GM18520 (cell line): ENCODE measurements at regions not wholly inside any gene's neighbourhood (a gene's known extent, or its start where the extent isn't known, plus 50 kb on each side); places are given as distances from the start of the nearest gene placed in this dataset.
"Not testable (repeated sequence)": the region's sequence is repeated elsewhere in the genome, so short reads cannot be mapped to it uniquely, and the experiment has no call there.

Experiments
- ATAC-seq: cut with Tn5 transposase; IDR thresholded peaks from one replicate; pipeline ENCODE4 v1.9.1; 2021; ENCODE audit not compliant: unreplicated experiment

DNA sequence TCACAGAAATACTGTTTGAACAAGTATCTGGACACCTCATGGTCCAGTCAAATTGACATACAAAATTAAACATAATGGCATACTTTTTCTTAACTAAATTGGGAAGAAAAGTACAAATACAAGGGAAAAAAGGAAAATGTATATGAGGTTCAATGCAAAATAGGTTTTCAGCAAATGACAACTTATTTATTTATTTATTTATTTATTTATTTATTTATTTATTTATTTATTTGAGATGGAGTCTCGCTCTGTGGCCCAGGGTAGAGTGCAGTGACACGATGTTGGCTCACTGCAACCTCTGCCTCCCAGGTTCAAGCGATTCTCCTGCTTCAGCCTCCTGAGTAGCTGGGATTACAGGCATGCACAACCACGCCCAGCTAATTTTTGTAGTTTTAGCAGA, 424.9 kb upstream of the AKR1E2 start:
- ATAC-seq: not testable (repeated sequence)

DNA sequence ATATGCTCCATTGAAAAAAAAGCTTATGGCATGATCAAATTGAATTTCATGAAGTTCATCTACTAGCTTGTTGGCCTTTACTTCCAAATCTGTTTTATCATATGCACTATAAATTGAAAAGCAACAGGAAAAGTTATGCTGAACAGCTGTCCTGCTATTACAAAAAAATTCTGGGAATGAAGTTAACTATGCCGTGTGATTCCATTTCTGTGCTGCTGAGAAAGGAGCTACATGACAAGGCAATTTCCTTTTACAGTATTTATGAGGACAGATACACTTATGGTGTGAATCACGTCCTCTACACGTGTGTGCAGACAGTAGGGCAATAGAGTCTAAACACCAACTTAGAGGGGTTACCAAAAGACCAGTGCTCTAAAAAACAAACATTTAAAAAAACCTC, 426.5 kb upstream of the AKR1E2 start:
- no peak for ATAC-seq

GRCh38 chr10:4398602-4399001, 427.4 kb upstream of the AKR1E2 start:
- ATAC-seq: no peak

GRCh38 chr10:4397337-4397736, 428.7 kb upstream of the AKR1E2 start:
- no peak for ATAC-seq

DNA sequence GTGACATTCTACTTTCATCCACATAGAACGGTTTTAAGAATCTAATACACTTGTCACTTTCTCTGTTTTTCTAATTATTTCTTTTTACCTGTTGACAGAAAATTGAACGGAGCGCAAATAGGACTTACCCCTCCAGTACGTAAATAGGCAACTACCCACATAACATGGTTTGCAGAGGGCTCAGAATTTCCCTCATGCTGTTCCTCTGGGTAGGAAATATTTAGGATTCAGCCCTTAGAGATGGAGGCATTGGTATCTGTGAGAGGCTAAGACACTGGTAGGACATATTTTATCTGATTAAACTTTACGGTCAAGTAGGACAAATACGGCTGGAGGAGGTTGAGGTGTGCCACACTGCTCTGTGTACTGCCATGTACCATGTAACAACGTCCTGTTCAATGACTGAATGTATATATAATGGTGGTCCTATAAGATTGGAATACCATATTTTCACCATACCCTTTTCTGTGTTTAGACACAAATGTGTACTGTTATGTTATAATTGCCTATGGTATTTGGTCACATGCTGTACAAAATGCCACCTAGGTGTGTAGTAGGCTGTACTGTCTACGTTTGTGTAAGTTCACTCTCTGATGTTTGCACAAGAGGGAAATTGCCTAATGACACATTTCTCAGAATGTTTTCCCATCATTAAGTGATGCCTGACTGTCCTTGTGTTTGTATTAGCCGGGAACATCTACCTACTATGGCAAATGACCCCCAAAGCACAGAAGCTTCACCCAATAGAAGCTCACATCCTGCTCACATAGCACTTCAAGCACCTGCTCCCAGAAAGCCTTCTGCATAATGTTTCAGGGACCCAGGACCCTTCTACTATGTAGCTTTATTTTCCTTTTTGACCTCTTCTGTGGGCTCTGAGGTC, 429.4 kb upstream of the AKR1E2 start:
- no peak for ATAC-seq

GRCh38 chr10:4395731-4396130, 430.3 kb upstream of the AKR1E2 start:
- no peak for ATAC-seq

- not testable (repeated sequence) for ATAC-seq
Observed at GRCh38 chr10:4394455-4394854, 431.6 kb upstream of the AKR1E2 start.

DNA sequence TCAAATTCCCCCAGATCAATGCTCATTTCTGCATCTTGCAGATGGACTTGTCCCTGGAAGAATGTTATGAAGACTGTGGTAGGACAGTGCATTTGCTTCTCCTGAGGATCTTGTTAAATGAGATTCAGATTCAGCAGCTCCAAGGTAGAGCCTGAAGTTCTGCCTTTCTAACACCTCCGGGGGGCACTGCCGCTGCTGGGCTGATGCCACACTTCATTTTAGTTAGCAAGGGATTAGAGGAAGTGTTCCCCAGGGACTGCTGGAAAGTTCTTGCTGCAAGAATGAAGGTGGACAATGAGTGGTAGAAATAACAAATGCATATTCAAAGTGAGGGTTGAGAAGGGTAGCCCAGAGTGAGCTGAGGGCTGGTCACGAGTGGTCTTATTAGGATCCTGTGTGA, 434.3 kb upstream of the AKR1E2 start:
- ATAC-seq: no peak

- ATAC-seq: no peak
Observed at GRCh38 chr10:4390219-4390618, 435.8 kb upstream of the AKR1E2 start.

- no peak for ATAC-seq
Observed at GRCh38 chr10:4385231-4385870, 440.7 kb upstream of the AKR1E2 start.

GRCh38 chr10:4384245-4384644, 441.8 kb upstream of the AKR1E2 start:
- ATAC-seq: no peak

DNA sequence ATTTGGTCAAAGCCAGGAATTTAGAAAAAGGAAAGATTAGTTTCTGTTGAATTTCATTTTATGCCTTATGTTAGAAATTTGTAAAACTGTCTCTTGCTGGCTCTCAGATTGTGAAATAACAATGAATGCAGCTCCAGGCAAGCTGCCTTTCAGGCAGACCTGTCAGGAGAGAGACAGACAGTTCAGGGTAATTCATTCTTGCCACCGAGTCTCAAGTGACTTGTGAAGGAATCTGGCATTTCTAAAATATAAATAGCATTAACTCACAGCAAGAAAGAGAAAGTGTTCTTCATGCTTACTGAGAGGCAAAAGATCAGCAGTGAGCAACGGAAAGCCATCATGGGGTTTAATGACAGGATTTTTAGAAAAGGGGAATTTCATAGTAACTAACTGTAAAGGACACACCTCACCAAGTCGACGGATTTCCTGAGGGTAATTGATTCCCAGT, 442.3 kb upstream of the AKR1E2 start:
- ATAC-seq: no peak

GRCh38 chr10:4382811-4383210, 443.2 kb upstream of the AKR1E2 start:
- ATAC-seq: no peak

DNA sequence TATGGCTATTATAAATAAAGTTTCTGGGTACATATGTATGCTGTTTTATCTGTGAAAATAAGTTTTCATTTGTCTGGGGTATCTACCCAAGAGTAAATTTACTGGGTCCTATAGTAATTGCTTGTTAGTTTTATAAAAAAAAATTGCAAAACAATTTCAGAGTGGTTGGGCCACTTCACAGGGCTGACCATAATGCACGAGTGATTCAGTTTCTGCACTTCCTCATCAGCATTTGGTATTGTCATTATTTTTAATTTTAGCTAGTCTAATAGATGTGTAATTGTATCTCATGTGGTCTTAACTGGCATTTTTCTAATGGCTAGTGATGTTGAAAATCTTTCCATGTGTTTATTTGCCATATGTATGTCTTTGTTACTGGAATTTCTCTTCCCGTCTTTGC, 452.4 kb upstream of the AKR1E2 start:
- no peak for ATAC-seq

- ATAC-seq: no peak
Observed at GRCh38 chr10:4373098-4373497, 452.9 kb upstream of the AKR1E2 start.

- ATAC-seq: no peak
Observed at GRCh38 chr10:4372601-4373000, 453.4 kb upstream of the AKR1E2 start.

- no peak for ATAC-seq
Observed at GRCh38 chr10:4371691-4372295, 454.2 kb upstream of the AKR1E2 start.

DNA sequence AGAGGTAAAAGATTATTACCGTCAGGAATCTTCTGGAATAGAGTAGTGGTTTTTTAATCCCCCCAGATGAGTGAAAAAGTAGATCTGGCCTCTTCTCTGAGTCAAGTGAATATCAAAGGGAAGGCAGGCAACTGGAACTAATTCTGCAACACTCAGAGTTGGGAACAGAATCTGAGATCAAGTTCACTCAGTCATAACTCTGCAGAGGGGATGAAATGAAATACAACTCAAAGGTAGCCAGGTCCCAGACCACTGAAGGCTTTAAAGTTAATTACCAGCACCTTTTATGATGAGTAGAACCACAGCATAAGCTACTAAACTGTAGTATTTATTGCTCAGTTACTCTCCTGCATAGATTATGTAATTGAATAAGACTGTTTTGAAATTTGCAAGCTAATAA, 455.6 kb upstream of the AKR1E2 start:
- no peak for ATAC-seq

DNA sequence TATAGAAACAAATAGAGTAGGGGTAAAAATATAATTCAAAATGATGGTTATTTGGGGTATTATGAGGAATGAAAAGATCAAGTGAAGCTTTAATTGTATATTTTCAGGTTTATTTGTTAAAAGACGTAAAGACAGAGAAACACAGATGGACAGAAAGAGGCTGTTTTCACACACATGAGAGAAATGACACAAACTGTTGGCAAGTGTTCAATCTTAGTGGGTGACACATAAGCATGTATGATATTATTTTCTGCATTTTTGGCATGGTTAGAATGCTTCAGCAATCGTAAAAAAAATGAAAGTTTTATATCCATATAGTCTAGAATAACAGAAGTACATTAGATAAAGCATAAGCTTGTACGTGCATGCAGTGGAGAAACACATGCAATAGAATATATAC, 464.4 kb upstream of the AKR1E2 start:
- no peak for ATAC-seq

DNA sequence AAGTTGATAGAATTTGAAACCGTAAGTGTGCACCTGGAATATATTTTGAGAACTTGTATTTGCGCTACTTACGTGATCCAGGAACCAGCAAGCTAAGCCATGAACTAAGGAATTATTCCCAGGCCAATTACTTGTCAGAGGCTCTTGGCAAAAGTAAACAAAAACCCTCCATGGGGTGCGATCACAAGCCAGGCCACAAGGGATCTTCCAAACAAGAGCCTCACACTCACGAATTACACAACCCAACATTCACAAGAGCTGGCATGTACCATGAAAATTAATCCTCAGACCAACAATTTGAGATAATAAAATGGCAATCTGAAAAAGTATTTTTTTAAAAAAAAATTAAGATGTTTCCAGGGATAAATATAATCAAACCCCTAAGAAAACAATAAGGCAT, 467.0 kb upstream of the AKR1E2 start:
- ATAC-seq: no peak

DNA sequence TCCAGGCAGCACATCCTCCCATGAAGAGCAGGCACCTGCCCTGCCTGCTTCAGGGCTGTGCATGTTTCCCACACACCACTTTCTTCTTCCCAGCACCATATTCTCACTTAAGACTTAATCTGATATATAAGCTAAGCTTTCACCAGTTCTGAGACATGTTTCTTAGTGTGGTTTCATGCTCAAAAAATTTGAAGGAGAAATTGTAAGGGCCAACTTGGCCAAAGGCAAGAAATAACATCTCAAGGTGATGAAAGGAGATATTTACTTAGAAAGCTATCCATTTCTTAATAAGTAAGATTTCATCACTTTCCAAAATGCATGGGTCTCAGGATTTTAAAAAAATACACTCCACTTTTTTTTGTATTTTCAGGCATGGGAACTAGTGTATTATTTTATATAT, 468.1 kb upstream of the AKR1E2 start:
- ATAC-seq: no peak

DNA sequence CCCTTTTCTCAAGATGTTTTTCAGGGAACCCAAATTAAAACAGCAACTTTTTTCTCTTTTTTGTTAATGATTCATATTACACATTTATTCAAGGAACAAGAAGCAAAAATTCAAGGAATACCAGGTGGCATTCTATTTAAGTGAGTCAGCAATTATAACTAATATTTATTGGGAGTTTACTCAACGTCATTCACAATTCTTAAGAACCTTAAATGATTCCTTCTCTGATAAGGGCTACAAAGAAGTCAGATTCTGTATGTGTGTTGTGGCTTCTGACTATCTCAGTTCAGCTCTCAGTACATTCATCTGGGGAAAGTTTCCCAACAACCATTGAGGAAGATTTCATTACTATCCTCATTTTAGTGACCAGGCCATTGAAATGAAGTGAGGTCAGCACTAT, 470.7 kb upstream of the AKR1E2 start:
- no peak for ATAC-seq
